ENCODE measurements at regions not wholly inside any gene's neighbourhood (a gene's known extent, or its start where the extent isn't known, plus 50 kb on each side); places are given as distances from the start of the nearest gene placed in this dataset.

GRCh38 chr1:104456724-104457123 lies 707.0 kb downstream of the AMY1C start:
- H3K27me3 ChIP-seq: no peaks in the 10 kb centered on the region
- no peak overlapping the region for H3K4me3 ChIP-seq
- H3K4me1 ChIP-seq: no peaks in the 10 kb centered on the region
- 82 to 90% methylated on average over 1 of the region's 1 CpG for WGBS, 2 donors
- H3K36me3 ChIP-seq: no peaks in the 10 kb centered on the region
- H3K27ac ChIP-seq: no peak overlapping the region
- H3K9me3 ChIP-seq: peaks cover 0 to 32% (median 11%) of the 10 kb centered on the region in 4 donors
- no peak for ATAC-seq (ENCODE audit: low FRiP score in 2 of 2)
- DNase-seq: no peak
- TF ChIP-seq EP300 (IDR thresholded peaks at IDR 0.05) (no peak), POLR2AphosphoS5 (IDR thresholded peaks at IDR 0.05) (no peak), POLR2A (IDR thresholded peaks at IDR 0.05) (no peak), CTCF (IDR thresholded peaks at IDR 0.05) (no peak)

GRCh38 chr1:104459886-104460285 lies 710.2 kb downstream of the AMY1C start:
- peaks cover 0 to 48% (median 11%) of the 10 kb centered on the region in 4 donors for H3K9me3 ChIP-seq
- DNase-seq: no peak

GRCh38 chr1:104460880-104461279 lies 711.2 kb downstream of the AMY1C start:
- peaks cover 0 to 52% (median 11%) of the 10 kb centered on the region in 4 donors for H3K9me3 ChIP-seq
- H3K4me3 ChIP-seq: no peak overlapping the region
- DNase-seq: no peak
- H3K27me3 ChIP-seq: no peaks in the 10 kb centered on the region
- TF ChIP-seq EP300 (IDR thresholded peaks at IDR 0.05): no peak
- no peak for TF ChIP-seq CTCF (IDR thresholded peaks at IDR 0.05)
- TF ChIP-seq POLR2AphosphoS5 (IDR thresholded peaks at IDR 0.05): no peak
- no peak for TF ChIP-seq POLR2A (IDR thresholded peaks at IDR 0.05)
- ATAC-seq (ENCODE audit: low FRiP score in 2 of 2): no peak
- H3K4me1 ChIP-seq: no peaks in the 10 kb centered on the region
- WGBS, 2 donors: 95 to 100% methylated on average over 1 of the region's 1 CpG
- no peaks in the 10 kb centered on the region for H3K36me3 ChIP-seq
- no peak overlapping the region for H3K27ac ChIP-seq

More at GRCh38 chr1:104459886-104460285, 710.2 kb downstream of the AMY1C start:
- no peak overlapping the region for H3K27ac ChIP-seq
- no peaks in the 10 kb centered on the region for H3K36me3 ChIP-seq
- no peak overlapping the region for H3K4me3 ChIP-seq
- TF ChIP-seq CTCF (IDR thresholded peaks at IDR 0.05) (no peak), EP300 (IDR thresholded peaks at IDR 0.05) (no peak)
- H3K4me1 ChIP-seq: no peaks in the 10 kb centered on the region
- ATAC-seq (ENCODE audit: low FRiP score in 2 of 2): no peak
- 67 to 91% methylated on average over 1 to 2 of the region's 2 CpGs for WGBS, 2 donors
- H3K27me3 ChIP-seq: no peaks in the 10 kb centered on the region

- H3K4me1 ChIP-seq: no peaks in the 10 kb centered on the region
- H3K27ac ChIP-seq: no peak overlapping the region
- no peaks in the 10 kb centered on the region for H3K27me3 ChIP-seq
- H3K36me3 ChIP-seq: no peaks in the 10 kb centered on the region
- no peak for TF ChIP-seq POLR2AphosphoS5 (IDR thresholded peaks at IDR 0.05)
- no peak for TF ChIP-seq EP300 (IDR thresholded peaks at IDR 0.05)
- DNase-seq (no peak), ATAC-seq (ENCODE audit: low FRiP score in 2 of 2) (no peak)
- WGBS, 2 donors: 82 to 92% methylated on average over 12 of the region's 12 CpGs
- H3K9me3 ChIP-seq: peaks cover 0 to 58% (median 9%) of the 10 kb centered on the region in 4 donors
- H3K4me3 ChIP-seq: no peak overlapping the region
Measured at GRCh38 chr1:104463126-104463697, 713.5 kb downstream of the AMY1C start.

- Histone ChIP-seq H3K4me1 (no peaks in the 10 kb centered on the region), H3K27ac (no peak overlapping the region), H3K27me3 (no peaks in the 10 kb centered on the region), H3K4me3 (no peak overlapping the region), H3K36me3 (no peaks in the 10 kb centered on the region), H3K9me3 (peaks cover 0 to 41% (median under 1%) of the 10 kb centered on the region in 4 donors)
- TF ChIP-seq POLR2AphosphoS5 (IDR thresholded peaks at IDR 0.05): no peak
- TF ChIP-seq EP300 (IDR thresholded peaks at IDR 0.05): no peak
- no peak for TF ChIP-seq CTCF (IDR thresholded peaks at IDR 0.05)
- 93% methylated on average over 8 of the region's 8 CpGs for WGBS, 2 donors
- no peak for ATAC-seq (ENCODE audit: low FRiP score in 2 of 2)
- DNase-seq: no peak
Measured at GRCh38 chr1:104466068-104466467, 716.4 kb downstream of the AMY1C start.
